Calu3 (cell line): ENCODE measurements at regions not wholly inside any gene's neighbourhood (a gene's known extent, or its start where the extent isn't known, plus 50 kb on each side); places are given as distances from the start of the nearest gene placed in this dataset.

Experiments used
- BruUV-seq: library from RNA; stranded (reverse); fragments of 400-500 nt; replicated peaks from 2 replicates; lab custom pipeline; 2021; lab: Mats Ljungman, UMichigan
- CTCF ChIA-PET: fragments of 300-600 bp; sonication (Branson Sonifier 250); formaldehyde crosslinking; loops from one replicate; lab custom pipeline; 2022; ENCODE audit warnings: antibody characterized with exemption; lab: Charles Lee
- DNase-seq: peaks from one replicate; pipeline ENCODE4 v3.0.0; 2022
- H3K27ac Mint-ChIP-seq: one replicate; pipeline ENCODE4 v1.8.0; 2022; ENCODE audit warnings: mixed read lengths; ENCODE audit not compliant: unreplicated experiment
- H3K27me3 Mint-ChIP-seq: one replicate; pipeline ENCODE4 v1.8.0; 2022; ENCODE audit warnings: mixed read lengths; ENCODE audit not compliant: unreplicated experiment
- H3K36me3 Mint-ChIP-seq: one replicate; pipeline ENCODE4 v1.8.0; 2022; ENCODE audit warnings: mild to moderate bottlenecking, moderate library complexity, mixed read lengths; ENCODE audit not compliant: insufficient read depth, unreplicated experiment
- H3K4me1 Mint-ChIP-seq: one replicate; pipeline ENCODE4 v1.8.0; 2022; ENCODE audit warnings: mild to moderate bottlenecking, low read depth, mixed read lengths; ENCODE audit not compliant: unreplicated experiment
- H3K4me3 Mint-ChIP-seq: one replicate; pipeline ENCODE4 v1.8.0; 2022; ENCODE audit warnings: mild to moderate bottlenecking, low read depth, moderate library complexity, mixed read lengths; ENCODE audit not compliant: unreplicated experiment
- H3K9me3 Mint-ChIP-seq: one replicate; pipeline ENCODE4 v1.8.0; 2022; ENCODE audit warnings: low read depth, mixed read lengths; ENCODE audit not compliant: unreplicated experiment
- CTCF ChIP-seq: fragments of 200-600 bp; IDR thresholded peaks from one replicate; pipeline ENCODE4 v1.8.0; 2022; ENCODE audit warnings: antibody characterized with exemption; ENCODE audit not compliant: unreplicated experiment
- intact Hi-C: fragments of 100-400 bp; cut with micrococcal nuclease; formaldehyde crosslinking; loops from one replicate; pipeline ENCODE4 v1.10.0; 2022; ENCODE audit not compliant: unreplicated experiment

GRCh38 chr3:147304756-147305155 lies 101.6 kb downstream of the ZIC4 start:
- no peak overlapping the region for H3K27ac Mint-ChIP-seq
- H3K4me3 Mint-ChIP-seq, result no peak overlapping the region
- CTCF ChIA-PET, result no interaction called here
- no peaks in the 10 kb centered on the region for H3K36me3 Mint-ChIP-seq
- DNase-seq, result no peak
- BruUV-seq, result no TSS peak
- intact Hi-C loops, result no loop called here
- H3K9me3 Mint-ChIP-seq, result no peaks in the 10 kb centered on the region
- no peak for TF ChIP-seq CTCF
- no peaks in the 10 kb centered on the region for H3K4me1 Mint-ChIP-seq
- H3K27me3 Mint-ChIP-seq, result no peaks in the 10 kb centered on the region

DNA sequence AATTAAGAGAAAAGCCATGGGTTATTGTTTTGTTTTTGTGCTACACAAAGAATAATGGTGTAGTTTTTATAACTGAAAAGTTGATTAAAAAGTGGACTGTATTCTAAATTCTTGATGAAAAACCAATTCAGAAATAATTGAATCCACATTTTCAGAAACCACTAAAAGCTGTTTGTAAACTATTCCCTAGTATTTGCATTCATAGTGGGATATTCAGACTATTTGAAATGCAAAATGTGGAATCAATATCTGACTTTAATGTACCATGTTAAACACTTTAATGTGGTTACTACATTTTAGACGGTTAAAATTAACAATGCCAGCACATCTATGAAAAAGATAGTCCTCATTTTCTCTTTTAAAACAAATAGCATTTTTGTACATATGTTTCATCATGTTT lies 104.6 kb downstream of the ZIC4 start:
- intact Hi-C loops, result no loop called here
- no TSS peak for BruUV-seq
- no peaks in the 10 kb centered on the region for H3K9me3 Mint-ChIP-seq
- peaks cover 13% of the 10 kb centered on the region for H3K4me1 Mint-ChIP-seq
- no peaks in the 10 kb centered on the region for H3K36me3 Mint-ChIP-seq
- no peak overlapping the region for H3K4me3 Mint-ChIP-seq
- H3K27me3 Mint-ChIP-seq, result no peaks in the 10 kb centered on the region
- DNase-seq, result no peak
- H3K27ac Mint-ChIP-seq, result no peak overlapping the region
- TF ChIP-seq CTCF, result no peak
- CTCF ChIA-PET, result no interaction called here

- CTCF ChIA-PET, result no interaction called here
- no peak for DNase-seq
- peaks cover 13% of the 10 kb centered on the region for H3K4me1 Mint-ChIP-seq
- no peaks in the 10 kb centered on the region for H3K9me3 Mint-ChIP-seq
- H3K4me3 Mint-ChIP-seq, result no peak overlapping the region
- no TSS peak for BruUV-seq
- no peak overlapping the region for H3K27ac Mint-ChIP-seq
- no peaks in the 10 kb centered on the region for H3K27me3 Mint-ChIP-seq
- H3K36me3 Mint-ChIP-seq, result no peaks in the 10 kb centered on the region
- intact Hi-C loops, result no loop called here
- TF ChIP-seq CTCF, result no peak
Observed at GRCh38 chr3:147299656-147300055, 106.7 kb downstream of the ZIC4 start.

DNA sequence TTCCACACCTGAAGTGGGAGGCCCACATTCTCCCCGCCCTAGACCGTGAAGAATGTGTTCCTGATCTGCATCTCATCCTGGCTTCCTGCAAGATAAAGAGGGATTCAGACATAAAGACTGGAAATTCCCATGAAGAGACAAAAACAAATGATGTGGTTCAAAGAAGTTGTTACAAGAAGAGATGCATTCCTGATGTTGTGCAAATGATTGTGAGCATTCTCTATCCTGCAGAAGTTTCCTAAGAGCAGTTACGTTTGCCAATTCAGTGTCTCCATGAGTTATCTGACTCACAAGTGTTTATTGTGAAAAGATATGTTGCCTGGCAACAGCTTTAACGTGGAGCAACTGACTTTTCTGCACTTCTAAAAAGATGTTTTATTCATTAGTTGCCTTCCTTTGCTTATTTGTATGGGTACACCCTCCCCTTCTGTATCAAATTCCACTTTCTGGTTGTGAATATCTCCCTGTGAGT lies 107.8 kb downstream of the ZIC4 start:
- Mint-ChIP-seq H3K27ac (no peak overlapping the region), H3K4me1 (peaks cover 13% of the 10 kb centered on the region), H3K27me3 (no peaks in the 10 kb centered on the region), H3K36me3 (no peaks in the 10 kb centered on the region), H3K4me3 (no peak overlapping the region), H3K9me3 (no peaks in the 10 kb centered on the region)
- no peak for TF ChIP-seq CTCF
- CTCF ChIA-PET, result interaction anchor here (0.7 kb wide), 1 partner anchor 311 kb away, joined by 3 read pairs; no protein-coding TSS in a partner anchor
- intact Hi-C loops, result no loop called here
- DNase-seq, result peak; percentile 29
- BruUV-seq, result no TSS peak
